T-cell (primary cell): ENCODE measurements at regions not wholly inside any gene's neighbourhood (a gene's known extent, or its start where the extent isn't known, plus 50 kb on each side); places are given as distances from the start of the nearest gene placed in this dataset.

Source experiments
- ATAC-seq, 4 experiments: fragments of 200-7000 bp in 3 of 4; fragments of 150-1000 bp in 1 of 4; cut with Tn5 transposase; replicated peaks in 1 of 4; 1 replicate in 3 of 4; 2 replicates in 1 of 4; pipeline ENCODE4 v1.10.0; 2021; ENCODE audit warnings: moderate library complexity in 3 of 4, mild to moderate bottlenecking in 2 of 4, moderate number of reproducible peaks in 1 of 4
- CTCF ChIA-PET, 2 donors: fragments of 300-600 bp; sonication (Branson Sonifier 250); formaldehyde crosslinking; loops; one replicate each; lab custom pipeline; 2022; ENCODE audit warnings: antibody characterized with exemption in 2 of 2; lab: Charles Lee
- POLR2A ChIA-PET, 2 donors: fragments of 300-600 bp; sonication (Branson Sonifier 250); formaldehyde crosslinking; loops; one replicate each; lab custom pipeline; 2022; ENCODE audit warnings: antibody characterized with exemption in 2 of 2; lab: Charles Lee
- DNase-seq, 35 experiments: peaks; one replicate each; pipeline versions ENCODE4 v3.0.0 to v3.0.0-alpha.2; 2013 to 2023
- H3K27ac ChIP-seq: one replicate; pipeline ENCODE4 v1.5.1; 2013; ENCODE audit warnings: low read length
- H3K27me3 ChIP-seq, 2 experiments: replicated peaks in 1 of 2; 1 replicate in 1 of 2; 2 replicates in 1 of 2; pipeline versions ENCODE4 v1.6.1 to v1.7.0; 2013; ENCODE audit warnings: low read length in 1 of 2, mixed read lengths in 1 of 2; ENCODE audit not compliant: control insufficient read depth in 2 of 2, insufficient read depth in 2 of 2; ENCODE audit errors: extremely low read depth in 1 of 2
- H3K36me3 ChIP-seq, 2 donors: 1 replicate in 1 of 2; 2 replicates in 1 of 2; pipeline versions ENCODE4 v1.6.1 to v1.7.0; 2013; ENCODE audit warnings: low read length in 1 of 2; ENCODE audit not compliant: control insufficient read depth in 2 of 2, insufficient read depth in 1 of 2; ENCODE audit errors: extremely low read depth in 1 of 2
- H3K4me1 ChIP-seq, 2 experiments: 1 replicate in 1 of 2; 2 replicates in 1 of 2; pipeline versions ENCODE4 v1.6.1 to v1.7.0; 2013; ENCODE audit warnings: low read length in 2 of 2, mixed read lengths in 1 of 2; ENCODE audit not compliant: insufficient read depth in 2 of 2, control insufficient read depth in 1 of 2; ENCODE audit errors: extremely low read depth in 1 of 2
- H3K4me3 ChIP-seq, 2 donors: 1 replicate in 1 of 2; 2 replicates in 1 of 2; pipeline versions ENCODE4 v1.5.1 to v1.7.0; 2013; ENCODE audit warnings: mild to moderate bottlenecking in 2 of 2, low read length in 1 of 2, moderate library complexity in 1 of 2; ENCODE audit not compliant: control insufficient read depth in 1 of 2; ENCODE audit errors: extremely low read depth in 1 of 2
- H3K9me3 ChIP-seq: 2 replicates; pipeline ENCODE4 v1.7.0; 2013
- H3K27ac Mint-ChIP-seq, 2 donors: one replicate each; pipeline ENCODE4 v1.8.0; 2020 to 2021; ENCODE audit warnings: mild to moderate bottlenecking in 2 of 2, mixed read lengths in 2 of 2
- H3K27me3 Mint-ChIP-seq, 2 donors: one replicate each; pipeline ENCODE4 v1.8.0; 2021 to 2022; ENCODE audit warnings: mixed read lengths in 2 of 2
- H3K36me3 Mint-ChIP-seq: one replicate; pipeline ENCODE4 v1.8.0; 2021; ENCODE audit warnings: mixed read lengths
- H3K4me1 Mint-ChIP-seq, 3 donors: one replicate each; pipeline ENCODE4 v1.8.0; 2020 to 2022; ENCODE audit warnings: mixed read lengths in 3 of 3, mild to moderate bottlenecking in 1 of 3
- H3K4me3 Mint-ChIP-seq, 3 donors: one replicate each; pipeline ENCODE4 v1.8.0; 2020 to 2022; ENCODE audit warnings: mild to moderate bottlenecking in 3 of 3, mixed read lengths in 3 of 3, moderate library complexity in 3 of 3
- H3K9me3 Mint-ChIP-seq, 3 donors: one replicate each; pipeline ENCODE4 v1.8.0; 2020 to 2022; ENCODE audit warnings: mixed read lengths in 3 of 3
- WGBS: methylation state at CpG from one replicate; pipeline ENCODE4 v1.1.5; 2013; ENCODE audit warnings: missing lambda C conversion rate; ENCODE audit not compliant: insufficient coverage; 5-methylcytosine and 5-hydroxymethylcytosine counted together

- ATAC-seq (no peak), DNase-seq (no peak)
- H3K9me3 Mint-ChIP-seq = no peaks in the 10 kb centered on the region
- Histone ChIP-seq H3K4me3 (no peak overlapping the region), H3K4me1 (no peaks in the 10 kb centered on the region), H3K27ac (no peak overlapping the region), H3K9me3 (no peaks in the 10 kb centered on the region), H3K36me3 (no peaks in the 10 kb centered on the region), H3K27me3 (peaks cover 0 to 4% of the 10 kb centered on the region in 2 experiments)
- H3K27me3 Mint-ChIP-seq = peaks cover 18 to 25% of the 10 kb centered on the region in 2 donors
- H3K36me3 Mint-ChIP-seq = no peaks in the 10 kb centered on the region
- no peaks in the 10 kb centered on the region for H3K4me1 Mint-ChIP-seq
- no peak overlapping the region for H3K27ac Mint-ChIP-seq
- ChIA-PET POLR2A (no interaction called here), CTCF (interaction anchor here in 1 of 2 donors (0.7 kb wide), 1 partner anchor 433 kb away, joined by 3 read pairs; no protein-coding TSS in a partner anchor)
- no peak overlapping the region for H3K4me3 Mint-ChIP-seq
- WGBS = 90% methylated on average over 7 of the region's 9 CpGs
These were observed 200.1 kb downstream of the TLE3 start for GRCh38 chr15:69897471-69898237.

- Histone ChIP-seq H3K9me3 (no peaks in the 10 kb centered on the region), H3K27me3 (peaks cover 0 to 4% of the 10 kb centered on the region in 2 experiments), H3K27ac (no peak overlapping the region), H3K4me1 (no peaks in the 10 kb centered on the region), H3K36me3 (no peaks in the 10 kb centered on the region), H3K4me3 (no peak overlapping the region)
- Mint-ChIP-seq H3K4me1 (no peaks in the 10 kb centered on the region), H3K27ac (no peak overlapping the region), H3K27me3 (peaks cover 18 to 25% of the 10 kb centered on the region in 2 donors), H3K9me3 (no peaks in the 10 kb centered on the region), H3K36me3 (no peaks in the 10 kb centered on the region), H3K4me3 (no peak overlapping the region)
- ChIA-PET POLR2A (no interaction called here), CTCF (no interaction called here)
- no CpG with 5 or more reads among the region's 2 CpGs for WGBS
- ATAC-seq = no peak
- DNase-seq = no peak
These were observed 199.5 kb downstream of the TLE3 start for GRCh38 chr15:69898243-69898642.

- Histone ChIP-seq H3K4me1 (no peaks in the 10 kb centered on the region), H3K27ac (no peak overlapping the region), H3K27me3 (no peaks in the 10 kb centered on the region), H3K9me3 (no peaks in the 10 kb centered on the region), H3K4me3 (no peak overlapping the region), H3K36me3 (no peaks in the 10 kb centered on the region)
- no peak for DNase-seq
- ChIA-PET CTCF (no interaction called here), POLR2A (interaction anchor here in 1 of 2 donors (0.7 kb wide), 1 partner anchor 21 kb away, joined by 3 read pairs; no protein-coding TSS in a partner anchor)
- WGBS = 89% methylated on average over 5 of the region's 7 CpGs
- H3K4me1 Mint-ChIP-seq = no peaks in the 10 kb centered on the region
- H3K27ac Mint-ChIP-seq = no peak overlapping the region
- ATAC-seq = no peak
- H3K27me3 Mint-ChIP-seq = peaks cover 3 to 4% of the 10 kb centered on the region in 2 donors
- H3K4me3 Mint-ChIP-seq = no peak overlapping the region
- H3K9me3 Mint-ChIP-seq = no peaks in the 10 kb centered on the region
- no peaks in the 10 kb centered on the region for H3K36me3 Mint-ChIP-seq
These were observed 195.2 kb downstream of the TLE3 start for GRCh38 chr15:69902414-69903062.

- H3K4me3 Mint-ChIP-seq = no peak overlapping the region
- ATAC-seq (no peak), DNase-seq (no peak)
- peaks cover 0 to 2% of the 10 kb centered on the region in 2 experiments for H3K27me3 ChIP-seq
- H3K4me1 Mint-ChIP-seq = no peaks in the 10 kb centered on the region
- H3K36me3 ChIP-seq = no peaks in the 10 kb centered on the region
- H3K9me3 Mint-ChIP-seq = peaks cover 0 to 5% (median 0%) of the 10 kb centered on the region in 3 donors
- no peaks in the 10 kb centered on the region for H3K36me3 Mint-ChIP-seq
- ChIA-PET CTCF (no interaction called here), POLR2A (no interaction called here)
- no peak overlapping the region for H3K4me3 ChIP-seq
- WGBS = 92% methylated on average over 4 of the region's 11 CpGs
- no peak overlapping the region for H3K27ac ChIP-seq
- H3K27me3 Mint-ChIP-seq = peaks cover 0 to 4% of the 10 kb centered on the region in 2 donors
- no peaks in the 10 kb centered on the region for H3K4me1 ChIP-seq
- H3K27ac Mint-ChIP-seq = no peak overlapping the region
- no peaks in the 10 kb centered on the region for H3K9me3 ChIP-seq
These were observed 193.9 kb downstream of the TLE3 start for GRCh38 chr15:69903470-69904469.

GRCh38 chr15:69906256-69907185 lies 191.2 kb downstream of the TLE3 start:
- ATAC-seq = no peak

More at GRCh38 chr15:69906256-69907185, 191.2 kb downstream of the TLE3 start:
- DNase-seq = no peak
- Mint-ChIP-seq H3K9me3 (peaks cover 0 to 10% (median 0%) of the 10 kb centered on the region in 3 donors), H3K27ac (no peak overlapping the region), H3K36me3 (no peaks in the 10 kb centered on the region), H3K27me3 (peaks cover 0 to 3% of the 10 kb centered on the region in 2 donors), H3K4me1 (no peaks in the 10 kb centered on the region), H3K4me3 (no peak overlapping the region)
- no peaks in the 10 kb centered on the region for H3K4me1 ChIP-seq
- POLR2A ChIA-PET = no interaction called here
- H3K36me3 ChIP-seq = no peaks in the 10 kb centered on the region
- WGBS = 90% methylated on average over 3 of the region's 11 CpGs
- H3K27me3 ChIP-seq = peaks cover 0 to 4% of the 10 kb centered on the region in 2 experiments
- CTCF ChIA-PET = interaction anchor here in 1 of 2 donors (0.6 kb wide), 1 partner anchor 175 kb away, joined by 3 read pairs; no protein-coding TSS in a partner anchor
- no peak overlapping the region for H3K4me3 ChIP-seq
- no peak overlapping the region for H3K27ac ChIP-seq
- H3K9me3 ChIP-seq = no peaks in the 10 kb centered on the region
